Neural cell (in vitro differentiated cells): ENCODE measurements at regions not wholly inside any gene's neighbourhood (a gene's known extent, or its start where the extent isn't known, plus 50 kb on each side); places are given as distances from the start of the nearest gene placed in this dataset.

Source experiments
- H2AFZ ChIP-seq: fragments of 200-600, 300-800 bp; sonication (generic), shearing (Covaris generic); 2 replicates; pipeline ENCODE4 v1.6.0; 2014; ENCODE audit warnings: low read depth, mild to moderate bottlenecking, antibody characterized with exemption, low read length, moderate library complexity
- H3F3A ChIP-seq: fragments of 200-600 bp; shearing (Covaris generic); 2 replicates; pipeline ENCODE4 v1.6.1; 2016; ENCODE audit warnings: mild to moderate bottlenecking, moderate library complexity, mixed read lengths, antibody characterized with exemption, low read length; ENCODE audit not compliant: insufficient read depth, poor library complexity, severe bottlenecking
- H3K27ac ChIP-seq: fragments of 200-600, 300-800 bp; sonication (generic), shearing (Covaris generic); 2 replicates; pipeline ENCODE4 v1.5.1; 2014; ENCODE audit warnings: mild to moderate bottlenecking, low read length, moderate library complexity
- H3K27me3 ChIP-seq: fragments of 300-800, 200-600 bp; sonication (generic), shearing (Covaris generic); 2 replicates; pipeline ENCODE4 v1.6.0; 2014; ENCODE audit warnings: mild to moderate bottlenecking, low read depth, low read length, moderate library complexity; ENCODE audit not compliant: insufficient read depth
- H3K36me3 ChIP-seq: fragments of 300-800, 200-600 bp; sonication (generic), shearing (Covaris generic); 2 replicates; pipeline ENCODE4 v1.5.1; 2014; ENCODE audit warnings: mild to moderate bottlenecking, antibody characterized with exemption, low read length, moderate library complexity; ENCODE audit not compliant: insufficient read depth
- H3K4me2 ChIP-seq: fragments of 300-800, 200-600 bp; sonication (generic), shearing (Covaris generic); 2 replicates; pipeline ENCODE4 v1.6.0; 2014; ENCODE audit warnings: mild to moderate bottlenecking, low read length
- H3K4me3 ChIP-seq: fragments of 300-800, 200-600 bp; sonication (generic), shearing (Covaris generic); 2 replicates; pipeline ENCODE4 v1.5.1; 2014; ENCODE audit warnings: mild to moderate bottlenecking, low read length, moderate library complexity
- H3K79me2 ChIP-seq: fragments of 200-600 bp; shearing (Covaris generic); replicated peaks from 2 replicates; pipeline ENCODE4 v1.6.0; 2014; ENCODE audit warnings: mild to moderate bottlenecking, low read length, moderate library complexity; ENCODE audit not compliant: insufficient read depth
- H3K9ac ChIP-seq: fragments of 300-800, 200-600 bp; sonication (generic), shearing (Covaris generic); 2 replicates; pipeline ENCODE4 v1.6.1; 2016; ENCODE audit warnings: mild to moderate bottlenecking, low read length, mixed read lengths
- H3K9me2 ChIP-seq: fragments of 200-600 bp; shearing (Covaris generic); 2 replicates; pipeline ENCODE4 v1.6.1; 2016; ENCODE audit warnings: mild to moderate bottlenecking, low read length, mixed read lengths; ENCODE audit not compliant: insufficient read depth
- H3K9me3 ChIP-seq: fragments of 200-600, 300-800 bp; sonication (generic), shearing (Covaris generic); 2 replicates; pipeline ENCODE4 v1.6.1; 2016; ENCODE audit warnings: mild to moderate bottlenecking, mixed run types, low read length, moderate library complexity, mixed read lengths
- H4K20me1 ChIP-seq: fragments of 200-600 bp; shearing (Covaris generic); 2 replicates; pipeline ENCODE4 v1.6.1; 2016; ENCODE audit warnings: mild to moderate bottlenecking, mixed run types; ENCODE audit not compliant: insufficient read depth
- EP300 ChIP-seq: fragments of 450-650 bp; conservative IDR thresholded peaks from 2 replicates; pipeline ENCODE4 v1.6.1; 2014; ENCODE audit warnings: antibody characterized with exemption, mild to moderate bottlenecking, moderate library complexity; ENCODE audit not compliant: poor library complexity, severe bottlenecking
- EZH2 ChIP-seq: fragments of 200-600, 300-800 bp; shearing (Covaris generic), sonication (generic); IDR thresholded peaks from 2 replicates; pipeline ENCODE4 v1.6.1; 2014; ENCODE audit warnings: antibody characterized with exemption, low read length, borderline replicate concordance, mild to moderate bottlenecking; ENCODE audit not compliant: insufficient read depth, poor library complexity, severe bottlenecking
- MXI1 ChIP-seq: fragments of 450-650 bp; conservative IDR thresholded peaks from 2 replicates; pipeline ENCODE4 v1.6.1; 2014; ENCODE audit warnings: antibody characterized with exemption, mild to moderate bottlenecking; ENCODE audit not compliant: poor library complexity, severe bottlenecking
- POLR2AphosphoS5 ChIP-seq: IDR thresholded peaks from 2 replicates; pipeline ENCODE4 v1.6.1; 2012
- RAD21 ChIP-seq: fragments of 450-650 bp; conservative IDR thresholded peaks from 2 replicates; pipeline ENCODE4 v1.6.1; 2014; ENCODE audit warnings: antibody characterized with exemption, mild to moderate bottlenecking, moderate library complexity
- SMC3 ChIP-seq: fragments of 450-650 bp; conservative IDR thresholded peaks from 2 replicates; pipeline ENCODE4 v1.6.1; 2014; ENCODE audit warnings: antibody characterized with exemption, mild to moderate bottlenecking, moderate library complexity; ENCODE audit not compliant: poor library complexity
- TAF1 ChIP-seq: IDR thresholded peaks from 2 replicates; pipeline ENCODE4 v1.6.1; 2012; ENCODE audit warnings: low read depth
- TF ChIP-seq, protein P1 (sequence below): fragments of 450-650 bp; IDR thresholded peaks from 2 replicates; pipeline ENCODE4 v1.5.1; 2014; ENCODE audit warnings: antibody characterized with exemption, mild to moderate bottlenecking, moderate library complexity; ENCODE audit not compliant: poor library complexity, severe bottlenecking
- TF ChIP-seq, protein P2 (sequence below): IDR thresholded peaks from 2 replicates; pipeline ENCODE4 v1.6.1; 2012; ENCODE audit warnings: borderline replicate concordance

GRCh38 chr10:4227586-4227985 lies 442.6 kb upstream of the KLF6 start:
- Histone ChIP-seq H3K27ac (no peak overlapping the region), H3K4me2 (no peak overlapping the region), H3K9me3 (no peaks in the 10 kb centered on the region), H3F3A (no peaks in the 10 kb centered on the region), H3K79me2 (no peaks in the 10 kb centered on the region), H3K36me3 (no peaks in the 10 kb centered on the region), H3K9me2 (no peaks in the 10 kb centered on the region), H3K9ac (no peak overlapping the region), H2AFZ (no peak overlapping the region), H4K20me1 (no peaks in the 10 kb centered on the region), H3K4me3 (no peak overlapping the region), H3K27me3 (no peaks in the 10 kb centered on the region)
- TF ChIP-seq, protein P1, sequence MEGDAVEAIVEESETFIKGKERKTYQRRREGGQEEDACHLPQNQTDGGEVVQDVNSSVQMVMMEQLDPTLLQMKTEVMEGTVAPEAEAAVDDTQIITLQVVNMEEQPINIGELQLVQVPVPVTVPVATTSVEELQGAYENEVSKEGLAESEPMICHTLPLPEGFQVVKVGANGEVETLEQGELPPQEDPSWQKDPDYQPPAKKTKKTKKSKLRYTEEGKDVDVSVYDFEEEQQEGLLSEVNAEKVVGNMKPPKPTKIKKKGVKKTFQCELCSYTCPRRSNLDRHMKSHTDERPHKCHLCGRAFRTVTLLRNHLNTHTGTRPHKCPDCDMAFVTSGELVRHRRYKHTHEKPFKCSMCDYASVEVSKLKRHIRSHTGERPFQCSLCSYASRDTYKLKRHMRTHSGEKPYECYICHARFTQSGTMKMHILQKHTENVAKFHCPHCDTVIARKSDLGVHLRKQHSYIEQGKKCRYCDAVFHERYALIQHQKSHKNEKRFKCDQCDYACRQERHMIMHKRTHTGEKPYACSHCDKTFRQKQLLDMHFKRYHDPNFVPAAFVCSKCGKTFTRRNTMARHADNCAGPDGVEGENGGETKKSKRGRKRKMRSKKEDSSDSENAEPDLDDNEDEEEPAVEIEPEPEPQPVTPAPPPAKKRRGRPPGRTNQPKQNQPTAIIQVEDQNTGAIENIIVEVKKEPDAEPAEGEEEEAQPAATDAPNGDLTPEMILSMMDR: no peak
- no peak for TF ChIP-seq EZH2
- TF ChIP-seq TAF1: no peak
- TF ChIP-seq, protein P2, sequence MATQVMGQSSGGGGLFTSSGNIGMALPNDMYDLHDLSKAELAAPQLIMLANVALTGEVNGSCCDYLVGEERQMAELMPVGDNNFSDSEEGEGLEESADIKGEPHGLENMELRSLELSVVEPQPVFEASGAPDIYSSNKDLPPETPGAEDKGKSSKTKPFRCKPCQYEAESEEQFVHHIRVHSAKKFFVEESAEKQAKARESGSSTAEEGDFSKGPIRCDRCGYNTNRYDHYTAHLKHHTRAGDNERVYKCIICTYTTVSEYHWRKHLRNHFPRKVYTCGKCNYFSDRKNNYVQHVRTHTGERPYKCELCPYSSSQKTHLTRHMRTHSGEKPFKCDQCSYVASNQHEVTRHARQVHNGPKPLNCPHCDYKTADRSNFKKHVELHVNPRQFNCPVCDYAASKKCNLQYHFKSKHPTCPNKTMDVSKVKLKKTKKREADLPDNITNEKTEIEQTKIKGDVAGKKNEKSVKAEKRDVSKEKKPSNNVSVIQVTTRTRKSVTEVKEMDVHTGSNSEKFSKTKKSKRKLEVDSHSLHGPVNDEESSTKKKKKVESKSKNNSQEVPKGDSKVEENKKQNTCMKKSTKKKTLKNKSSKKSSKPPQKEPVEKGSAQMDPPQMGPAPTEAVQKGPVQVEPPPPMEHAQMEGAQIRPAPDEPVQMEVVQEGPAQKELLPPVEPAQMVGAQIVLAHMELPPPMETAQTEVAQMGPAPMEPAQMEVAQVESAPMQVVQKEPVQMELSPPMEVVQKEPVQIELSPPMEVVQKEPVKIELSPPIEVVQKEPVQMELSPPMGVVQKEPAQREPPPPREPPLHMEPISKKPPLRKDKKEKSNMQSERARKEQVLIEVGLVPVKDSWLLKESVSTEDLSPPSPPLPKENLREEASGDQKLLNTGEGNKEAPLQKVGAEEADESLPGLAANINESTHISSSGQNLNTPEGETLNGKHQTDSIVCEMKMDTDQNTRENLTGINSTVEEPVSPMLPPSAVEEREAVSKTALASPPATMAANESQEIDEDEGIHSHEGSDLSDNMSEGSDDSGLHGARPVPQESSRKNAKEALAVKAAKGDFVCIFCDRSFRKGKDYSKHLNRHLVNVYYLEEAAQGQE: no peak
- TF ChIP-seq POLR2AphosphoS5: no peak
- no peak for TF ChIP-seq RAD21
- no peak for TF ChIP-seq SMC3
- TF ChIP-seq EP300: no peak
- TF ChIP-seq MXI1: no peak

GRCh38 chr10:4226941-4227540 lies 442.0 kb upstream of the KLF6 start:
- no peak overlapping the region for H3K9ac ChIP-seq
- H3K9me3 ChIP-seq: no peaks in the 10 kb centered on the region
- H3K9me2 ChIP-seq: no peaks in the 10 kb centered on the region
- H3K27ac ChIP-seq: no peak overlapping the region
- H3K4me2 ChIP-seq: no peak overlapping the region
- no peaks in the 10 kb centered on the region for H3K36me3 ChIP-seq
- no peaks in the 10 kb centered on the region for H3F3A ChIP-seq
- H2AFZ ChIP-seq: no peak overlapping the region
- no peak for TF ChIP-seq TAF1
- TF ChIP-seq MXI1: no peak
- no peak for TF ChIP-seq RAD21
- TF ChIP-seq, protein P2: no peak
- no peak for TF ChIP-seq EZH2
- TF ChIP-seq SMC3: no peak
- TF ChIP-seq EP300: no peak
- no peak for TF ChIP-seq POLR2AphosphoS5
- TF ChIP-seq, protein P1: no peak
- H3K27me3 ChIP-seq: no peaks in the 10 kb centered on the region
- H3K4me3 ChIP-seq: no peak overlapping the region
- no peaks in the 10 kb centered on the region for H3K79me2 ChIP-seq
- no peaks in the 10 kb centered on the region for H4K20me1 ChIP-seq
